H1 (cell line): ENCODE measurements at regions not wholly inside any gene's neighbourhood (a gene's known extent, or its start where the extent isn't known, plus 50 kb on each side); places are given as distances from the start of the nearest gene placed in this dataset.

Experiments used
- BRCA1 ChIP-seq: IDR thresholded peaks from 2 replicates; pipeline ENCODE4 v1.6.1; 2012; ENCODE audit warnings: low read depth, low read length, improper control_type of control experiment
- CEBPB ChIP-seq: IDR thresholded peaks from 2 replicates; pipeline ENCODE4 v1.6.1; 2012; ENCODE audit warnings: low read depth, low read length
- TAF7 ChIP-seq: optimal IDR thresholded peaks from 2 replicates; pipeline ENCODE3; 2011; ENCODE audit warnings: low read depth, mild to moderate bottlenecking, inconsistent platforms, low read length, moderate library complexity, borderline replicate concordance

DNA sequence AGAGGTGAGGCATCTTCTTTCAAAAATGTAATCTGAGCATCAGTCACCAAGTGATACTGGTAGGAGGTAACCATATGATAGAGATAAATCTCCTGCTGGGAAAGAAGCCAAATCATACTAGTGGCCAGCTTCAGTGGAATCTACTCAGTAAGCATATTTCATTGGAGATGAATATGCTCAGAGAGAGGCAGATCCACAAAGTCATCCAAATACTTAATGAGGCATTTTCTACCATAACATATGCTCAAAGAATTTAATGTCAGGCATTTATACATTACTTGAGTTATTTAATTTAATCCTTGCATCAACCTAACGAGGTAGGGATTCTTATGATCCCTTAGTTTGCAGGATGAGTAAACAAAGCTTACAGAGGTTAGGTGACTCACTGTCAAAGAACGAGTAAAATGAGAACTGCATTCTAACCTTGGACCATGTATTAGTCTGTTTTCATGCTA lies 50.9 kb upstream of the DMRTA1 start (continued):
- no peak for TF ChIP-seq CEBPB
- TF ChIP-seq BRCA1: no peak
- no peak for TF ChIP-seq TAF7
- TF ChIP-seq, all 59 proteins: peak for 0
